Type B pancreatic cell (in vitro differentiated cells): ENCODE measurements at regions not wholly inside any gene's neighbourhood (a gene's known extent, or its start where the extent isn't known, plus 50 kb on each side); places are given as distances from the start of the nearest gene placed in this dataset.

Experiments used
- DNase-seq: peaks from one replicate; pipeline ENCODE4 v3.0.0; 2021; ENCODE audit warnings: mixed read lengths; ENCODE audit not compliant: unreplicated experiment; ENCODE audit errors: extremely low spot score
- H3K27ac Mint-ChIP-seq: 2 replicates; pipeline ENCODE4 v1.8.0; 2021; ENCODE audit warnings: mild to moderate bottlenecking, mixed read lengths
- H3K27me3 Mint-ChIP-seq: 2 replicates; pipeline ENCODE4 v1.8.0; 2021; ENCODE audit warnings: mixed read lengths
- H3K36me3 Mint-ChIP-seq: 2 replicates; pipeline ENCODE4 v1.8.0; 2021; ENCODE audit warnings: mixed read lengths
- H3K4me1 Mint-ChIP-seq: one replicate; pipeline ENCODE4 v1.8.0; 2021; ENCODE audit warnings: mixed read lengths; ENCODE audit not compliant: unreplicated experiment
- H3K4me3 Mint-ChIP-seq: 2 replicates; pipeline ENCODE4 v1.8.0; 2021; ENCODE audit warnings: mild to moderate bottlenecking, mixed read lengths
- H3K9me3 Mint-ChIP-seq: 2 replicates; pipeline ENCODE4 v1.8.0; 2021; ENCODE audit warnings: mixed read lengths
- TF ChIP-seq, protein P1 (sequence below): fragments of 200-600 bp; sonication (generic); conservative IDR thresholded peaks from 2 replicates; pipeline ENCODE4 v1.5.0; 2021; ENCODE audit warnings: antibody characterized with exemption, mild to moderate bottlenecking

DNA sequence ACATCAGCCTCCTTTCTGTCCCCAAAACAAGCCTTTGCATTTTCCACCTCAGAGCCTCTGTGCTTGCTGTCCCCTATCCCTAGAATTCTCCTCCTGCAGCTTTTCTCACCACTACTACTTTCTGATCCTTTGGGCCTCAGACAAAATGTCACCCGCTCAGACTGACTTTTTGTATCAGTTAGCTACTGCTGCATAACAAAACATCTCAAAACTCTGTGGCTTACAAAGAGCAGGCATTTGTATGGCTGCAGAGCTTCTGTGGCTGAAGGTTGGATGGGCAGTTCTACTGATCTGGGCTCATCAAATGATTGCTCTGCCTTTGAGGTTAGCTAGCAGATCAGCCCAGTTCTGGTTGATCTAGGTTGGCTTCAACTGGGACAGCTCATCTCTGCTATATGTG is 248.7 kb downstream of the MN1 start:
- H3K27me3 Mint-ChIP-seq, result peaks cover 16% of the 10 kb centered on the region
- H3K4me1 Mint-ChIP-seq, result peaks cover 46% of the 10 kb centered on the region
- no peak overlapping the region for H3K27ac Mint-ChIP-seq
- DNase-seq, result no peak
- H3K9me3 Mint-ChIP-seq, result no peaks in the 10 kb centered on the region
- TF ChIP-seq, protein P1, sequence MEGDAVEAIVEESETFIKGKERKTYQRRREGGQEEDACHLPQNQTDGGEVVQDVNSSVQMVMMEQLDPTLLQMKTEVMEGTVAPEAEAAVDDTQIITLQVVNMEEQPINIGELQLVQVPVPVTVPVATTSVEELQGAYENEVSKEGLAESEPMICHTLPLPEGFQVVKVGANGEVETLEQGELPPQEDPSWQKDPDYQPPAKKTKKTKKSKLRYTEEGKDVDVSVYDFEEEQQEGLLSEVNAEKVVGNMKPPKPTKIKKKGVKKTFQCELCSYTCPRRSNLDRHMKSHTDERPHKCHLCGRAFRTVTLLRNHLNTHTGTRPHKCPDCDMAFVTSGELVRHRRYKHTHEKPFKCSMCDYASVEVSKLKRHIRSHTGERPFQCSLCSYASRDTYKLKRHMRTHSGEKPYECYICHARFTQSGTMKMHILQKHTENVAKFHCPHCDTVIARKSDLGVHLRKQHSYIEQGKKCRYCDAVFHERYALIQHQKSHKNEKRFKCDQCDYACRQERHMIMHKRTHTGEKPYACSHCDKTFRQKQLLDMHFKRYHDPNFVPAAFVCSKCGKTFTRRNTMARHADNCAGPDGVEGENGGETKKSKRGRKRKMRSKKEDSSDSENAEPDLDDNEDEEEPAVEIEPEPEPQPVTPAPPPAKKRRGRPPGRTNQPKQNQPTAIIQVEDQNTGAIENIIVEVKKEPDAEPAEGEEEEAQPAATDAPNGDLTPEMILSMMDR, result no peak
- no peaks in the 10 kb centered on the region for H3K36me3 Mint-ChIP-seq
- no peak overlapping the region for H3K4me3 Mint-ChIP-seq

DNA sequence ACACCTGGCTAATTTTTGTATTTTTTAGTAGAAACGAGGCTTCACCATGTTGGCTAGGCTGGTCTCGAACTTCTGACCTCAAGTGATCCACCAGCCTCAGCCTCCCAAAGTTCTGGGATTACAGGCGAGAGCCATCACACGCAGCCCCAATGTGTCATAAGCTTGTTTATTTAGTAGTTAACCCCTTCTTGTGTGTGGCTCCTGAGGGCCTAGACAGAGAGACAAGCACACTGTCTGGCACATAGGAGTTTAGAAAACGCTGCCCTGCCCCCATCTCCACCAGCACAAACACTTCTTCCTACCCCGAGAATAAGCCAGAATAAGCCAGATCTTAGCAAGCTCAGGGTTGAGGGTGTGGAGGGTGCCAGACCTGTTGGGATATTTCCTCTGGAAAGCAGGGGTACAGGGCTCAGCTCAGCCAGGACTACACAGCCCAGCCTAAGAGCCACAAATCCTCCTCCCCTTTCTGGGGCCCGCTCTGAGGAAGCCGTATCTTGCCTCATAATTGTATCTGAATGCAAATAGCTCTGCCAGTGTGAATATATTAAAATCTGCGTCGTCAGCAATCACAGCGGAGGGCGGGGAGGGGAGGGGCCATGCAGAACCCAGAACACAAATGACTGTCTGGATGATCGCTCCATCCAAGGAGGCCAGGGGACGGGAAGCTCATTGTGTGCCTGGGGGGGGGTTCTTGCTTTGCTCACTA is 247.3 kb downstream of the MN1 start:
- H3K9me3 Mint-ChIP-seq, result no peaks in the 10 kb centered on the region
- TF ChIP-seq, protein P1, result no peak
- H3K27me3 Mint-ChIP-seq, result peaks cover 16% of the 10 kb centered on the region
- H3K27ac Mint-ChIP-seq, result peak overlapping the region; percentile 72
- H3K36me3 Mint-ChIP-seq, result no peaks in the 10 kb centered on the region
- no peak overlapping the region for H3K4me3 Mint-ChIP-seq
- peaks cover 40% of the 10 kb centered on the region for H3K4me1 Mint-ChIP-seq
- DNase-seq, result no peak

DNA sequence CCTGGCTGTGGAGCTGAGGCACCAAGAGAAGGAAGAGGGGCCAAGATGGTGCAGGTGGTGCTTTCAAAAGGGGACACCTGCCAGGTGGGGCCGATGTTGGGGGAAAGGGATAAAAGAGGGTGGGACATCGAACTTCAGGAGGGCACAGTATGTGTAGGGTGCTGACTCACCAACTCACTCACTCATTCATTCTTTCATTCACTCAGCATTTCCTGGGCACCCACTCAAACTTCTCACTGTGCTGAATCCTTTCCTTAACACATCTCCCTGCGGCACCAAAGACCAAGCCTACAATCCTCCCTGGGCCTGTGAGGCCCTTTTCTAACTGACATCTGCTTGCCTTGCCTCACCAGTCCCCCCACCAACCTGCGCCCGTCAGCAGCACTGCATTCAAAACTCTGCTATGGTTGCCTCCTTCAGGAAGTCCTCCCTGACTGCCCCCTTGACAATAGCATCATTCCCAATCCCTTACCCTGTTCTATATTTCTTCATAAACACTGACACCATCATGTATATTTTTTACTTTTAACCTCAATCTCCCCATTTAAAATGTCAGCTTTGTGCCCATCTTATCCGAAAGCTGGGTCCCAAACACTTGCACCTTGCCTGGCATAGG is 246.6 kb downstream of the MN1 start:
- Mint-ChIP-seq H3K36me3 (no peaks in the 10 kb centered on the region), H3K4me1 (peaks cover 37% of the 10 kb centered on the region), H3K9me3 (no peaks in the 10 kb centered on the region), H3K27me3 (peaks cover 16% of the 10 kb centered on the region), H3K27ac (peak overlapping the region; percentile 40), H3K4me3 (no peak overlapping the region)
- no peak for DNase-seq
- TF ChIP-seq, protein P1, result no peak

DNA sequence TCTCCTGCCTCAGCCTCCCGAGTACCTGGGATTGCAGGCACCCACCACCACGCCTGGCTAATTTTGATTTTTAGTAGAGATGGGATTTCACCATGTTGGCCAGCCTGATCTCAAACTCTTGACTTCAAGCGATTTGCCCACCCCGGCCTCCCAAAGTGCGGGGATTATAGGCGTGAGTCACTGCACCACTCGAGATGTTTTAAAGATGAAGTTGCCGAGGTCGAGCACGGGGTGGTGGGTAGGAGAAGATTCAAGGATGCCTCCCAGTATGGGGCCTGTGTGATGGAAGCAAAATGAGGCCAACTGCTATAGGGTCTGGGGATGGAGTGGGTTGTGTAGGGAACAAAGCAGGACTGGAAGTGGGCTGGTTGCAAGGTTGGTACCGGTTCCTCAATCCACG is 245.2 kb downstream of the MN1 start:
- no peak overlapping the region for H3K4me3 Mint-ChIP-seq
- H3K9me3 Mint-ChIP-seq, result no peaks in the 10 kb centered on the region
- TF ChIP-seq, protein P1, result no peak
- H3K36me3 Mint-ChIP-seq, result no peaks in the 10 kb centered on the region
- no peak for DNase-seq
- no peak overlapping the region for H3K27ac Mint-ChIP-seq
- peaks cover 16% of the 10 kb centered on the region for H3K27me3 Mint-ChIP-seq
- peaks cover 41% of the 10 kb centered on the region for H3K4me1 Mint-ChIP-seq

DNA sequence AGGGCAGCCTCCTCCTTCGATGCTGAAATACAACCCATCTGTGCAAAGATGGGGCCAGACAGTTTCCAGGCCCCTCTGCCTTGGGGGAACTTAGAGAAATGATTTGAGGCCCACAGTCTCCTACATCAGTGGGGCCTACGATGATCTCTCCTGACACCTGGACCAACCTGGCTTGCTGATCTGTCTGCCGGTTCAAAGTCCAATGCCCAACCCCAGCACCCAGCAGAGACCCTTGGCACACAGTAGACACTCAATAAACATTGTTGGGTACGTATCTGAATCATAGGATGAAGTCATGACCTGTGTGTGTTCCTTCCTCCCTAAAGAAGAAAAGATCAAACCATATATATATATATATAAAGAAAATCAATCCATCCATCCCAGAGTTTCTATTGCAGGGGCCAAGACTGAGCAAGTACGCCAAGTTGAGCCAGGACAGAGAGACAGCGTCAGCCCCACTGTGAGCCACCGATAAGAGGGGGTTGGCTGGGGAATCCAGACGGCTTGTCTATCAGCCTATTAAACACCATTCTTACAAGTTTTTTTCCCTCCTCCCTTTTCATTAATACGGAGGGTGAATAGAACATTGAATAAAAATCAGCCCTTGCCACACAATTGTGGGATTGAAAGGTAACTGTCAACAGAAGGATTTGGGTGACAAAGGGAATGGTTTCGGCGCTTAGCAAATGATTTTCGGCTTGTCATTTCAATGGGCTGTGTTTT is 244.1 kb downstream of the MN1 start:
- Mint-ChIP-seq H3K4me3 (no peak overlapping the region), H3K27ac (no peak overlapping the region), H3K27me3 (peaks cover 17% of the 10 kb centered on the region), H3K4me1 (peaks cover 41% of the 10 kb centered on the region), H3K36me3 (no peaks in the 10 kb centered on the region), H3K9me3 (no peaks in the 10 kb centered on the region)
- TF ChIP-seq, protein P1, result no peak
- DNase-seq, result no peak
